IPS-NIHi11 (cell line): ENCODE measurements at regions not wholly inside any gene's neighbourhood (a gene's known extent, or its start where the extent isn't known, plus 50 kb on each side); places are given as distances from the start of the nearest gene placed in this dataset.
"Not testable (repeated sequence)": the region's sequence is repeated elsewhere in the genome, so short reads cannot be mapped to it uniquely, and the experiment has no call there.

ENCODE experiments used
- DNase-seq: peaks from one replicate; pipeline ENCODE4 v3.0.0; 2012; ENCODE audit warnings: mixed read lengths, low spot score

GRCh38 chr11:87639753-87640364 is 535.4 kb downstream of the RAB38 start:
- no peak for DNase-seq

GRCh38 chr11:87635001-87635400 is 540.2 kb downstream of the RAB38 start:
- no peak for DNase-seq

GRCh38 chr11:87634331-87634730 is 540.9 kb downstream of the RAB38 start:
- no peak for DNase-seq

DNA sequence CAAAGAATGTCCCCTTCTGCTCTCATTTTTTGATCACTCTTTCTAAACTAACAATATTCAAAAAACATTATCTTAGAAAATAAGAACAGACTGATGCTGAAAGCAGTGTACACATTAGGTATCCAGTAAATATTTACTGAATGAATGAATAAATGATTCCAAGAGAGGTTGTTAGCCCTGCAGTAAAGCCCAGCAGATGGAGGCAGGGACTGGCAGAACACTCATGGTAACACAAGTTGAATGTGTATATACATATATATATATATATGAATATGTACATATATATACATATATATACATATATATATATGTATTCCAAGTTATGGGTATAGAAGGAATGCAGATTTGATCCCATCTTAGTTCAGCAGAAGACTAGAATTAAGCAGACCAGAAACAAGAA is 546.3 kb downstream of the RAB38 start:
- DNase-seq, result no peak

GRCh38 chr11:87628026-87628580 is 547.1 kb downstream of the RAB38 start:
- no peak for DNase-seq

- DNase-seq, result not testable (repeated sequence)
These were observed 551.5 kb downstream of the RAB38 start for GRCh38 chr11:87623531-87624365.

GRCh38 chr11:87616511-87616910 is 558.7 kb downstream of the RAB38 start:
- no peak for DNase-seq

DNA sequence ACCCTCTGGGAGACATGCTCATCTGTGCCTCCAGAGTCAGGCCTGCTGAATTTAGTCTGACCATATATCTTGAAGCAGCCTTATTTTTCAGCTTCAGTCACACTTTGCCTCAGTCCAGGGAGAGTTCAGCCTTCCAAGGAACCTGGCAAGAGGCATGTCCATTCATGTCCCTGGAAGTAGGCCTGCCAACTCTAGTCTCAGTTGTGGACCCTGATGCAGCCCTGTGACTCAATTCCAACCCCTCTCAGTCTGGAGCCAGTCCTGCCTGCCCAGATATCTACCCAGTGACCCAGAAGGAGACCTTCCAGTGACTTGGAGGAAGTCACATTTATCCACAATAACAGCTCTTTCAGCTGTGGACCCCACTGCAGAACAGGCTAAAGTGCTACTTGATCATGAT is 566.6 kb downstream of the TMEM135 start:
- DNase-seq, result no peak

DNA sequence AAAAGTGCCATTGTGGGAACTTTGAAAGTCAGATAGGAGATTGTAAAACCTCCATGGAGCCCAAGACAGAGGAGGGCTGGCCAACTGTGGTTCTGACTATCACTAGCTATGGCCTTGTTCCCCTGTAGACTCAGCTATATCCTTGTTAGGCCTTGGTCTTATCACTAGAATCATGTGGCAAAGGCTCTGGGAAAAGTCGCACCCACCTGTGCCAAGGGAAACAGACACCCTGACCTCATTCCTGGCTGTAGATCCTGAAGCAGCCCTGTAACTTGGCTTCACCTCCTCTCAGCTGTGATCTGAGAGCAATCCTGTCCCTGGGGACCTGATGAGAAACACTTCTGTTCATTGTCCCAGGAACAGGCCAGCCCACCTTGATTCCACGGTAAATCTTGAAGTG is 566.2 kb downstream of the TMEM135 start:
- DNase-seq, result no peak

GRCh38 chr11:87602776-87603175 is 565.0 kb downstream of the TMEM135 start:
- no peak for DNase-seq

DNA sequence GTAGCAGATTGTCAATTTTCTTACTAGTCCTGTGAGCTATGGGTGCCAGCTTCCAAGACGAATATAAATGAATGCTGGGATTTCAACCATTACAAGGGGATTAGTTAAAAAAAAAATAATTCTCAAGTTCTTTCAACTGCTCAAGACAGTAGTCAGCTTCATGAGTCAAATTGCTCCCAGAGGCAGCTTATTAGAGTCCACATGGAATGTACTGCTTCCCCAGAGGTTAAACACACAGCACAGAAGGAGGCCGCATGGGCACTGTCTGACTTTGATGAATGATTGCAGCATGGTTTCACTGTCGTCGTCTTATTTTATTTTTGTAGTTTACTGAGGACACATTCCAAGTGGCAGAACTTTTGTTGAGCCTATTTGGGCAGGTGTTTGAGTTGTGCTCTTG is 563.2 kb downstream of the TMEM135 start:
- no peak for DNase-seq

DNA sequence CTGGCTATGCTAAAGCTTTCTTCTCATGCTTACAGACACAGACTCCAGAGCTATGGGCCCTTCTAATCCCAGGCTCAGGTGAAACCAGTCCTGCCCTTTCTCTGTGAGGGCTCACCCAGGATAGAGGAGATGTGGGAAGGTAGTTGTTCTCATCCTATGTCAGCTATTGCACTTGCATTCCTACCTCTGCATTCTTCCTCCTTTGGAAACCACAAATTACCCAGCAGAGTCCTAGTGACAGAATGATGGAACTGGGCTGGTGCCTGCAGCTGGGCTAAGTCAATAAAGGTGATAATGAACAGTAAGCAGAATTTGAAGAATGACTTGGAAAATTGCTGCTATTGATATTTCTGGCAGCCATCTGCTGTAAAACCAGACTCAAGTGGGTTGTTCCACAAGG is 560.0 kb downstream of the TMEM135 start:
- no peak for DNase-seq

- no peak for DNase-seq
These were observed 558.4 kb downstream of the TMEM135 start for GRCh38 chr11:87596176-87596575.

DNA sequence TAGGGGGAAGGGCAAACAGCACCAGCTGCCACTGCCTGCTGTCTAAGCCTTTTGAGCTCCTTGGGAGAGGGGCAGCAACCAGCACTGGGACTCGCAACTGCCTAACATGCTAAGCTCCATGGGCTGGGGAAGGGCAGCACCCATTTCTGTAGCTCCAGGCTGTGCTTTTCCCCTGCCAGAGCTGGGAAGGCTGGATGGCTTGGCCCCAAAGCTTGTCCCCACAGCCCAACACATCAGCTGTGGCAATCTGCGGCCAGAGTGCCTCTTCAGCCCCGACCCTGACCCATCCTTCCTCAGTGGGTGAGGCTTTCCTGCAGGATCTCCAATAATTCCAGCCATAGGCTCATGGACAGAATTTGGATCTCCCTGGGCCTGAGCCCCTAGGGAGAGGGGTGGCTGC is 551.3 kb downstream of the TMEM135 start:
- no peak for DNase-seq

DNA sequence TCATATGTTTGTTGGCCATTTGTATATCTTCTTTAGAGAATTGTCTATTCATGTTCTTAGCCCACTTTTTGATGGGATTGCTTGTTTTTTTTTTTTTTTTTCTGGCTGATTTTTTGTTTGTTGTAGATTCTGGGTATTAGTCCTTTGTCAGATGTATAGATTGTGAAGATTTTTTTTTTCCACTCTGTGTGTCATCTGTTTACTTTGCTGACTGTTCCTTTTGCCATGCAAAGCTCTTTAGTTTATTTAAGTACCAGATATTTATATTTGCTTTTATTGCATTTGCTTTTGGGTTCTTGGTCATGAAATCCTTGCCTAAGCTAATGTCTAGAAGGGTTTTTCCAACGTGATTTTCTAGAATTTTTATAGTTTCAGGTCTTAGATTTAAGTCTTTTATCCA is 547.9 kb downstream of the TMEM135 start:
- not testable (repeated sequence) for DNase-seq

DNA sequence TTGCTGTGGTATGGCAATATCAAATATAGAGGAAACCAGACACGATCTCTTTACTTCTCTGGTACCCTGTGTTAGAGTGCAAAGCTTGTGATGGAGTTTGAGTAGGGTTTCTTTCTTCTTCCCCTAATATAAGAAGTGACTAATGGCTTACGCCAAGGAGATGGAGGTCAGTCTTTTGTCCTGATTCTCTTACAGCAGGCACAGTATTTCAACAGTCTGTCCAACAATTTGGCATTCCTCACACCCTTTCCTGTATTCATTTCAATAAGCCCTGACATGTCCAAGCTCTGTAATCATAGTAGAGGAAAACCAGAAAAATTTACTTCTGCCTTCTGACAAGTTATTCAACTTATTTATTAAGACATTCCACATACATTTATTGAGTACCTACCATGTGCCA is 546.2 kb downstream of the TMEM135 start:
- DNase-seq, result no peak

GRCh38 chr11:87575088-87575487 is 537.4 kb downstream of the TMEM135 start:
- no peak for DNase-seq

- DNase-seq, result no peak
These were observed 536.5 kb downstream of the TMEM135 start for GRCh38 chr11:87574193-87574592.

GRCh38 chr11:87573708-87574107 is 536.0 kb downstream of the TMEM135 start:
- DNase-seq, result no peak

- DNase-seq, result no peak
These were observed 535.1 kb downstream of the TMEM135 start for GRCh38 chr11:87572881-87573280.

DNA sequence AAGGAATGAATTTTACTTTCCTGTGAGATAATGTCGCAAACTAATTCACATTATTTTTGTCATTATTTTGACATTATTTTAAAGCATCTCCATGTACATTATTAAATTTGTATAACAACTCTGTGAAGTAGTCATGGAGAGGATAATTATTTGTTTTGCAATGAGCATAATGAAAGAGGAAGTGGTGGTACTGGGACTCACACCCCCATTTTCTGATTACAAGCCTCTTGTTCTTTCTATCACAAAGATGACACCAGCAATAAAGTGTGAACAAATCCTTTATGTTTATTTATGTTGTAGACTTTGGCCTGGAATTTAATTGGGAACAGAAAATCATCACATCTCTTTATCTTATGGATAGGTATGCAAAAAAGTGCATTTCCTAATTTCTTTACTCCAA is 522.6 kb downstream of the TMEM135 start:
- DNase-seq, result no peak

GRCh38 chr11:87559852-87560251 is 522.1 kb downstream of the TMEM135 start:
- DNase-seq, result not testable (repeated sequence)

DNA sequence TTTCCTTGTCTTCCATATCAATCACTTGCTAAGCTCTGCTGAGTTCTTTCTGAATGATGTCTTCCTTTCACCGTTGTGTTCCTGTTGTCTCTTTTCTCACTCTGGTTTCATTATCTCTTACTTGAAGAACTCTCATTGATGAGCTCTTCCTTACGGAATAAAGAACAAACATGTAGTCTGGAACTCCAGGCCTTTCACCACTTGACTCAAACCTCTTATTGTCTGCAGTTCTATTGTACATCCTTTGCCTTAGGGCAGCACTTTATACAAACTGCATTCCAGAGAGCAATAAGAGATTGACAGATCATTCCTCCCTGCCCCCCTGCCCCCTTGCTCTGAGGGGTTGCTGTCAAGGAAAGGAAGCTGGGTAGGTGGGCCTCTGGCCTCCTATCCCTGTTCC is 517.4 kb downstream of the TMEM135 start:
- no peak for DNase-seq
